Chondrocyte (in vitro differentiated cells): ENCODE measurements at regions not wholly inside any gene's neighbourhood (a gene's known extent, or its start where the extent isn't known, plus 50 kb on each side); places are given as distances from the start of the nearest gene placed in this dataset.

Experiments
- DNase-seq: peaks from one replicate; pipeline ENCODE4 v3.0.0; 2021; ENCODE audit warnings: mixed read lengths, low spot score
- H3K27ac Mint-ChIP-seq: one replicate; pipeline ENCODE4 v1.8.0; 2021; ENCODE audit warnings: mild to moderate bottlenecking, moderate library complexity, mixed read lengths; ENCODE audit not compliant: unreplicated experiment
- H3K27me3 Mint-ChIP-seq: 2 replicates; pipeline ENCODE4 v1.8.0; 2021; ENCODE audit warnings: low read depth, mixed read lengths
- H3K36me3 Mint-ChIP-seq: 2 replicates; pipeline ENCODE4 v1.8.0; 2021; ENCODE audit warnings: low read depth, mixed read lengths
- H3K4me1 Mint-ChIP-seq: 2 replicates; pipeline ENCODE4 v1.8.0; 2021; ENCODE audit warnings: low read depth, mild to moderate bottlenecking, mixed read lengths
- H3K4me3 Mint-ChIP-seq: one replicate; pipeline ENCODE4 v1.8.0; 2021; ENCODE audit warnings: mild to moderate bottlenecking, moderate library complexity, mixed read lengths; ENCODE audit not compliant: unreplicated experiment
- H3K9me3 Mint-ChIP-seq: 2 replicates; pipeline ENCODE4 v1.8.0; 2021; ENCODE audit warnings: low read depth, mixed read lengths
- CTCF ChIP-seq: fragments of 200-600 bp; sonication (generic); IDR thresholded peaks from 2 replicates; pipeline ENCODE4 v1.5.0; 2021; ENCODE audit warnings: antibody characterized with exemption, mild to moderate bottlenecking, moderate library complexity

- peaks cover 12% of the 10 kb centered on the region for H3K9me3 Mint-ChIP-seq
- peaks cover 9% of the 10 kb centered on the region for H3K4me1 Mint-ChIP-seq
- peaks cover 6% of the 10 kb centered on the region for H3K36me3 Mint-ChIP-seq
- no peak for TF ChIP-seq CTCF
- no peaks in the 10 kb centered on the region for H3K27me3 Mint-ChIP-seq
- no peak overlapping the region for H3K4me3 Mint-ChIP-seq
- no peak overlapping the region for H3K27ac Mint-ChIP-seq
- no peak for DNase-seq
Measured at GRCh38 chr3:144182501-144182900, 210.9 kb downstream of the DIPK2A start.

- Mint-ChIP-seq H3K9me3 (peaks cover 12% of the 10 kb centered on the region), H3K4me3 (no peak overlapping the region), H3K27me3 (no peaks in the 10 kb centered on the region), H3K36me3 (peaks cover 6% of the 10 kb centered on the region), H3K4me1 (peaks cover 18% of the 10 kb centered on the region), H3K27ac (no peak overlapping the region)
- no peak for TF ChIP-seq CTCF
- DNase-seq = no peak
Measured at GRCh38 chr3:144185276-144185675, 213.7 kb downstream of the DIPK2A start.

GRCh38 chr3:144187531-144188210 lies 216.0 kb downstream of the DIPK2A start:
- Mint-ChIP-seq H3K27me3 (no peaks in the 10 kb centered on the region), H3K27ac (no peak overlapping the region), H3K36me3 (peaks cover 8% of the 10 kb centered on the region), H3K9me3 (peaks cover 20% of the 10 kb centered on the region), H3K4me1 (peaks cover 9% of the 10 kb centered on the region), H3K4me3 (no peak overlapping the region)
- DNase-seq = no peak
- no peak for TF ChIP-seq CTCF

- TF ChIP-seq CTCF = no peak
- H3K27me3 Mint-ChIP-seq = no peaks in the 10 kb centered on the region
- no peak overlapping the region for H3K27ac Mint-ChIP-seq
- H3K9me3 Mint-ChIP-seq = peaks cover 32% of the 10 kb centered on the region
- H3K4me1 Mint-ChIP-seq = peaks cover 9% of the 10 kb centered on the region
- peaks cover 15% of the 10 kb centered on the region for H3K36me3 Mint-ChIP-seq
- DNase-seq = no peak
- no peak overlapping the region for H3K4me3 Mint-ChIP-seq
Measured at GRCh38 chr3:144189044-144189443, 217.4 kb downstream of the DIPK2A start.

- DNase-seq = no peak
- peaks cover 25% of the 10 kb centered on the region for H3K9me3 Mint-ChIP-seq
- no peaks in the 10 kb centered on the region for H3K4me1 Mint-ChIP-seq
- H3K36me3 Mint-ChIP-seq = peaks cover 14% of the 10 kb centered on the region
- H3K4me3 Mint-ChIP-seq = no peak overlapping the region
- no peaks in the 10 kb centered on the region for H3K27me3 Mint-ChIP-seq
- TF ChIP-seq CTCF = no peak
- H3K27ac Mint-ChIP-seq = no peak overlapping the region
Measured at GRCh38 chr3:144197116-144197515, 225.5 kb downstream of the DIPK2A start.
